Hepatocyte (in vitro differentiated cells): ENCODE measurements at regions not wholly inside any gene's neighbourhood (a gene's known extent, or its start where the extent isn't known, plus 50 kb on each side); places are given as distances from the start of the nearest gene placed in this dataset.

Experiments
- CTCF ChIP-seq: fragments of 200-600 bp; sonication (generic); IDR thresholded peaks from 2 replicates; pipeline ENCODE4 v1.5.1; 2016; ENCODE audit warnings: antibody characterized with exemption, mild to moderate bottlenecking; ENCODE audit not compliant: poor library complexity
- EZH2phosphoT487 ChIP-seq: fragments of 200-600 bp; sonication (generic); IDR thresholded peaks from one replicate; pipeline ENCODE4 v1.6.1; 2018; ENCODE audit warnings: antibody characterized with exemption, mild to moderate bottlenecking, low read depth, moderate library complexity; ENCODE audit not compliant: unreplicated experiment, severe bottlenecking

- no peak for TF ChIP-seq CTCF
- TF ChIP-seq EZH2phosphoT487 = no peak
Measured at GRCh38 chr18:55694291-55694690, 106.3 kb upstream of the TCF4 start.
